HUES6 (cell line): ENCODE measurements at regions not wholly inside any gene's neighbourhood (a gene's known extent, or its start where the extent isn't known, plus 50 kb on each side); places are given as distances from the start of the nearest gene placed in this dataset.

Experiments
- H3K27ac ChIP-seq: 2 replicates; pipeline ENCODE4 v1.7.0; 2013; ENCODE audit warnings: low read depth, mild to moderate bottlenecking, low read length, inconsistent platforms
- H3K27me3 ChIP-seq: 2 replicates; pipeline ENCODE4 v1.6.1; 2013; ENCODE audit warnings: low read length; ENCODE audit not compliant: control insufficient read depth, insufficient read depth
- H3K36me3 ChIP-seq: 2 replicates; pipeline ENCODE4 v1.6.1; 2013; ENCODE audit warnings: low read length; ENCODE audit not compliant: control insufficient read depth, insufficient read depth
- H3K4me1 ChIP-seq: 2 replicates; pipeline ENCODE4 v1.6.1; 2013; ENCODE audit warnings: low read length; ENCODE audit not compliant: control insufficient read depth, insufficient read depth
- H3K4me3 ChIP-seq: 2 replicates; pipeline ENCODE4 v1.5.1; 2013; ENCODE audit warnings: low read depth, low read length
- H3K9ac ChIP-seq: one replicate; pipeline ENCODE4 v1.6.1; 2013; ENCODE audit warnings: mild to moderate bottlenecking, low read length
- H3K9me3 ChIP-seq: 2 replicates; pipeline ENCODE4 v1.6.1; 2013; ENCODE audit warnings: low read depth, low read length; ENCODE audit not compliant: control insufficient read depth, insufficient read depth

DNA sequence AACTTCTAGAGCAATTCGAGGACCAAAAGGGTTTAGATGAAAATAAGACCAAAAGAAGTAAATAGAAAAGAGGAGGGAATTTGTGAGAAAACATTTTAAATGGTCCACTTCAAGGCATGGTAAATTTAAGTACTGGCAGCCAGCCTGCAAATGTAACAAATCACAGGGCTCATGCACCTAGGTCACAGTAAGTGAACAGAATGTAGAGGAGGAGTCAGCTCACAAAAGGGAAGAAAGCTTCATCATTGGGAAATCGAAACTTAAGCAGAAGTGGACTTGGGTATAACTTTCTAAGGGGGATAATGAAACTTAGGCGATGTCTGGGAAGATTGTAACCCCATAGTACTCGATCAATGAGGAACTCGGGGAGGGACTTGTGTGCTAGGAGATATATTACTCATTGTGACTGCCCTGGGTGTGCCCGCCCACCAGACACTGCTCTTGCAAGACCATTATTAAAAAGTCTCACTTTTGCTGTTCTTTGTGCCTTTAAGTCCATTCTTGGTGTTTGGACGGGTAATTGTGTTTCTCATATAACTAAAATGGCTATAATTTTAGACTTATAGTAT lies 1053.6 kb upstream of the MIR17HG start:
- no peaks in the 10 kb centered on the region for H3K36me3 ChIP-seq
- no peaks in the 10 kb centered on the region for H3K4me1 ChIP-seq
- H3K4me3 ChIP-seq, result no peak overlapping the region
- no peaks in the 10 kb centered on the region for H3K27me3 ChIP-seq
- no peak overlapping the region for H3K27ac ChIP-seq
- no peak overlapping the region for H3K9ac ChIP-seq
- no peaks in the 10 kb centered on the region for H3K9me3 ChIP-seq

DNA sequence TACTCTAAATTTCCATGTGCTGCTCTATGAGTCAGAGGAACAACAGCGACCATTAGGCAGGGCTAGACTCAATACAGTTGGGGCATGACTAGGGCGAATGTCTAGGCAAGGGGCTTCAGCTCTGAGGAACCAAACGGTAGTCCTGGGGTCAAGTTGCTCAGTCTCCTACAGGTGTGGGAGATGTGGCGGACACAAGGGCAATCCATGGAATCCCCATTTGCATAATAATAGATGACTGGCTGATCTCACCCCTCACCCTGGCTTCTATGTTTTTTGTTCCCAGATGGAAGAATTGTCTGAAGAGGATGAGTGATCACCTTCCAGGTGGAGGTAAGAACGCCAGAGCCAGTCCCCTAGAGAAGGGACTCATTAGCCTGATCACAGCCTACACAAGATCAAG lies 1048.2 kb upstream of the MIR17HG start:
- H3K4me1 ChIP-seq, result peaks cover 3% of the 10 kb centered on the region; the same call in 1 of the 2 replicates
- no peaks in the 10 kb centered on the region for H3K27me3 ChIP-seq
- no peaks in the 10 kb centered on the region for H3K9me3 ChIP-seq
- no peak overlapping the region for H3K4me3 ChIP-seq
- H3K36me3 ChIP-seq, result no peaks in the 10 kb centered on the region
- no peak overlapping the region for H3K27ac ChIP-seq
- H3K9ac ChIP-seq, result no peak overlapping the region

DNA sequence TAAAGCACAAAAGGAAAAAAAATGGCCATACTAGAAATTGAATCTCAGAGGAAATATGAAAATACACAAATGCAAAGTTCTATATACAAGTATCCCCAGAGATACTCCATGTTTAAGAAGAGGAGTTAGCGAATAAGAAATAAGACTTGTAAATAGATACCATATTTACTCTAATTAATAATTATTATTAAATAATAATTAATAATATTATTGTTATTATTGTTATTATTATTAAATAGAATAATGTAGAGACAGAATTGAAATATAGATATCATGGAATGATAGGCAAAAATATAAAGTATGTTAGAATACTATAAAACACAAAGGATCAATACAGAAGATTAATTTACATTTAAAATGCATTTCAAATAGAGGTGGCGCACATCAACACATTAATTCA lies 1047.5 kb upstream of the MIR17HG start:
- Histone ChIP-seq H3K27me3 (no peaks in the 10 kb centered on the region), H3K36me3 (no peaks in the 10 kb centered on the region), H3K4me3 (no peak overlapping the region), H3K9ac (no peak overlapping the region), H3K4me1 (peaks cover 3% of the 10 kb centered on the region; the same call in 1 of the 2 replicates), H3K9me3 (no peaks in the 10 kb centered on the region), H3K27ac (no peak overlapping the region)

DNA sequence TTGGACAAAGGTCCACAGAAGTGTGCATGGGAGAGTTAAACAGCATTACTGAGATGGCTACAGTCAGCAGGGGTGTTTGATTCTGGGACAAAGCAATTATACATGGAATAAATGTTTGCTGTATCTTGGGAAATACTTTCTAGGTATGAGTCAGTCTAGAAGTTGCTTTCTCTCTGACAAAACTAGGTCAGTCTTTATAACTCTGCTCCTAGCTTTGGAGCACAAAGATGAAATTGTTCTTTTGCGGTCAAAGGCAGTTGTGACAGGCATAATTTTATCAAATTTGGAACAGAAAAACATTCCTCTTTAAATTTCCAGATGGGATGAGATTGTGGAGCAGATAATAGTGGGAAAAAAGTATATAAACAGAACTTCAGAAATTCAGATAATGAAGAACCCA lies 1045.4 kb upstream of the MIR17HG start:
- Histone ChIP-seq H3K4me3 (no peak overlapping the region), H3K27me3 (no peaks in the 10 kb centered on the region), H3K36me3 (no peaks in the 10 kb centered on the region), H3K9me3 (no peaks in the 10 kb centered on the region), H3K9ac (no peak overlapping the region), H3K27ac (no peak overlapping the region), H3K4me1 (peaks cover 3% of the 10 kb centered on the region; the same call in 1 of the 2 replicates)

DNA sequence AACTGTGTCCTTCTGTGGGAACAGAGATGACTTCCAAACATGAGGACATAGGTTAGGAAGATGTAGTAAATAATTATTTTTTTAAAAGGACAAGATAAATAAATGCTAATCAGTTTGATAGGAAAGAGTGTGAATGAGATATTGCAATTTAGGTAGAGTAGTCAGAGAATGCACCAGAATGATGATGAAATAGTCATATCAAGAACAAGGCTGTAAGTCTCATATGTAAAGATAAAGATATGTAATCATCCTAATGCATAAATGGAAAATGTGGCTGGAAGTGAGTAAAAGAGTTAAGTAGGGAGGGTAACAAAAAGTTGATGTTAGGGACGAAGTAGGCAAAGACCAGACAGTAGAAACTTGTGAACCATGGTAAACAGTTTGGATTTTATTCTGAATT lies 1041.7 kb upstream of the MIR17HG start:
- Histone ChIP-seq H3K9me3 (no peaks in the 10 kb centered on the region), H3K9ac (no peak overlapping the region), H3K27ac (no peak overlapping the region), H3K4me1 (no peaks in the 10 kb centered on the region), H3K36me3 (no peaks in the 10 kb centered on the region), H3K4me3 (no peak overlapping the region), H3K27me3 (no peaks in the 10 kb centered on the region)

DNA sequence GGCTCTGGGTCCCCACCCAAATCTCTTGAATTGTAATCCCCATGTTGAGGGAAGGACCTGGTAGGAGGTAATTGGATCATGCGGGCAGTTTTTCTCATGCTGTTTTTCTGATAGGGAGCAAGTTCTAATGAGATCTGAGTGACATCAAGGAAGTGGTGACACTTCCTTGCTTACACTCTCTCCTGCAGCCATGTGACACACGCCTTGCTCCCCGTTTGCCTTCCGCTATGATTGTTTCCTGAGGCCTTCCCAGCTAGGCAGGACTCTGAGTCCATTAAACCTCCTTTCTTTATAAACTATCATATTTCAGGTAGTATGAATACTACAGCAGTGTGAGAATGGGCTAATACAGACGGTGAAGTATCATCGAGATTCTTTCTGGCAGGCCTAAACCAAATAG lies 1040.4 kb upstream of the MIR17HG start:
- Histone ChIP-seq H3K9me3 (no peaks in the 10 kb centered on the region), H3K9ac (no peak overlapping the region), H3K27ac (no peak overlapping the region), H3K4me3 (no peak overlapping the region), H3K27me3 (no peaks in the 10 kb centered on the region), H3K4me1 (no peaks in the 10 kb centered on the region), H3K36me3 (no peaks in the 10 kb centered on the region)

DNA sequence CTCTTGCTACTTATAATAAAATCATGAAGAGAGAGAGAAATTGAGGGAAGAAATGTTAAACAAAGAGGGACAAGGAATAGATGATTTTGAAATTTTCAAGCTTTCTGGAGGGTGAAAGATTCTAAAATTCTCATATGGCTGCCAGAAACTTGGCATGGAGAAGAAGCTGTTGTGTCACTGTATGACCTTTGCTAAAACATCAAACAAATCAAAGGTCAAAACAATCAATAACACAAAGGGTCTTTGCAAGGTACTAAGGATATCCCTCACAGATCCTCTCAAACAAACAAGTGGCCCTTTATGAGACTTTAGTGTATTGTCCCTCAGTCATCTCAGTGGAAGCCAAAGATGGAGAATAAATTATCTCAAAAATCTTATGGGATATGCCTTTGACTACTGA lies 1039.2 kb upstream of the MIR17HG start:
- Histone ChIP-seq H3K27me3 (no peaks in the 10 kb centered on the region), H3K4me3 (no peak overlapping the region), H3K36me3 (no peaks in the 10 kb centered on the region), H3K4me1 (no peaks in the 10 kb centered on the region), H3K9ac (no peak overlapping the region), H3K27ac (no peak overlapping the region), H3K9me3 (no peaks in the 10 kb centered on the region)

DNA sequence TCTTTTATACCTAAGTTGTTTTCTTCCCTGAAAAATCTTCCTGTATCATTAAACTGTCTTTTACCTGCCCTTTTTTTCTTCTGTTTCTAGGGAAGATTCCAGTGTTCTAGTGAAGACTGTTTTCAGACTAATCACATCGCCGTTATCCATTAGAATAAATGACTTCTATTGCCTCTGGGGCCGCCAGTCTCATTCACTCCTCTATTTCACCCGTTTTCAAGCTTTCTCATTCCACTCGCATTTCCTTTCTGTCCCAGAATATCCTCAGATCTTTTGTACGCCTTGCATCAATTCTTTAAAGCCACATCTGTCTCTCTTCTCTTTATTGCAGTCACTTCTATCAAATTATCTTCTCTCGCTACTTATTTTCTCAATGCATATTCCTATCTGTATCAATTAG lies 1035.6 kb upstream of the MIR17HG start:
- H3K9ac ChIP-seq, result no peak overlapping the region
- H3K4me3 ChIP-seq, result no peak overlapping the region
- H3K27me3 ChIP-seq, result no peaks in the 10 kb centered on the region
- no peak overlapping the region for H3K27ac ChIP-seq
- no peaks in the 10 kb centered on the region for H3K9me3 ChIP-seq
- no peaks in the 10 kb centered on the region for H3K36me3 ChIP-seq
- peaks cover 4% of the 10 kb centered on the region; the same call in 1 of the 2 replicates for H3K4me1 ChIP-seq

DNA sequence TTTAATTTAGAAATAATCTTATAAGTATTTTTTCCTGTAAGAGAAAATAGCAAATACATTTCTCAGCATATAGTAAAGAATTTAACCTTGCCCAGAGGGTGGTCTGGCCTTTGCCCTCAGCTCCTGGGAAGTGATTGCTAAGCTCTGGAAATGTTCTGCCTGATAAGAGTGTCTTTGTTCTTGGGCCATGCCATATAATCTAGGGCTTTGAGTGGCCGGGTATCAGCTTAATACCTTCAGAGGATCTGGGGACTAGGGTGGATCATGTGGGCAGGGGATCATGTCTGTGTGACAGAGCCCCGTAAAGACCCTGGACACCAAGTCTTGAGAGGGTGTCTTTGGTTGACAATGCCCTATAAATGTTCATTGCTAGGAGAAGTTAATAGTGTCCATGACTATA lies 1032.4 kb upstream of the MIR17HG start:
- H3K36me3 ChIP-seq, result no peaks in the 10 kb centered on the region
- peaks cover 4% of the 10 kb centered on the region; the same call in 1 of the 2 replicates for H3K4me1 ChIP-seq
- no peak overlapping the region for H3K27ac ChIP-seq
- no peak overlapping the region for H3K9ac ChIP-seq
- no peaks in the 10 kb centered on the region for H3K27me3 ChIP-seq
- no peaks in the 10 kb centered on the region for H3K9me3 ChIP-seq
- no peak overlapping the region for H3K4me3 ChIP-seq

DNA sequence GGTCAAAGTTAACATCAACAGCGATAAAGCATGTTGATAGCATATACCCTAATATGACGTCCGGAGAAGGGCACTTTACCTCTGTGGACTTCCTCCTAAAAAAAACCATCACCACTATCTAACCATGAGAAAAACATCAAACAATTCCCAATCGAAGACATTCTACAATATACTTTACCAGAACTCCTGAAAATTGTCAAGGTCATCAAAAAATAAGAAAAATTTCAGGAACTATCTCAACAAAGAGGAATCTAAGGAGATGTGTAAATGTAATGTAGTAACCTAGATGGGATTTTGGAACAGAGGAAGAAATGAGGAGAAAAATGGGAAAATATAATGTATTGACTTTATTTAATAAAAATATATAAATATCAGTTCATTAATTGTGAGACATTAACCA lies 1026.8 kb upstream of the MIR17HG start:
- Histone ChIP-seq H3K9ac (no peak overlapping the region), H3K27me3 (no peaks in the 10 kb centered on the region), H3K27ac (no peak overlapping the region), H3K9me3 (no peaks in the 10 kb centered on the region), H3K4me1 (no peaks in the 10 kb centered on the region), H3K36me3 (no peaks in the 10 kb centered on the region), H3K4me3 (no peak overlapping the region)

DNA sequence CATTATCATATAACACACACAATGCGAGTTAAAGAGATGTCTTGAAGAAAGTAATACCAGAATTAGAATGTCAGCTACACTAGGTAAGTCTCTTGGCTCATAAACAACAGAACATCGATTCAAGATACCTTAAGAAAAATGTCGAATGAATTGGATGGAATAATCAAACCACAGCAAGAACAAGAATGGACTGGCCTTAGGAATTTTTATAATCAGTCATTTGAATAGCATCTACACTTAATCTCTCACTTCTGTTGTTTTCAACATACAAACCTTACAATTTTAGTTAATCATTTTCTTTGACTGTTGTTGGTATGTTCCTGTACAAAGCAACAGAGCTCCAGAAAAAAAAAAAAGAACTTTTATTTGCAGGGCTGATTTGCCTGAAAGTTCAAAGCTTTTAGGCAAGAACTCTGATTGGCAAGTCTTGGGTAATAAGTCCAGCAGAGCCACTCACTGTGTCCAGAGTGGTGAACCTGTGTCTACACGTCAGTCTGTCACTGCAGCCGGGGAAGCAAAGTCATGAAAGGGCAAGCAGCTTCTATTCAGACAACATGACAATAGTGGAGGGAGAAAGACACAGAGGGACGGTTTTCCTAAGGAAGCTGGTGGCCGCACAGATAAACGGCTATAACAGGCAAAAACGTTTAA lies 1026.1 kb upstream of the MIR17HG start:
- Histone ChIP-seq H3K4me3 (no peak overlapping the region), H3K4me1 (no peaks in the 10 kb centered on the region), H3K36me3 (no peaks in the 10 kb centered on the region), H3K9me3 (no peaks in the 10 kb centered on the region), H3K27ac (no peak overlapping the region), H3K27me3 (no peaks in the 10 kb centered on the region), H3K9ac (no peak overlapping the region)
